Astrocyte (in vitro differentiated cells and primary cell): ENCODE measurements at regions not wholly inside any gene's neighbourhood (a gene's known extent, or its start where the extent isn't known, plus 50 kb on each side); places are given as distances from the start of the nearest gene placed in this dataset.

Source experiments
- DNase-seq: peaks from one replicate; pipeline ENCODE4 v3.0.0-alpha.2; 2010; ENCODE audit warnings: low read depth
- FAIRE-seq: peaks from 2 replicates; lab custom pipeline; 2011; peaks lifted over from hg19 to GRCh38; lab: Jason Lieb, UNC
- H2AFZ ChIP-seq: 2 replicates; pipeline ENCODE4 v1.6.0; 2012; ENCODE audit warnings: low read depth, low read length, inconsistent platforms
- H3K27ac ChIP-seq: 2 replicates; pipeline ENCODE4 v1.5.1; 2011; ENCODE audit warnings: low read depth, low read length, inconsistent platforms
- H3K27me3 ChIP-seq: 2 replicates; pipeline ENCODE4 v1.6.0; 2011; ENCODE audit warnings: low read length, inconsistent platforms; ENCODE audit not compliant: insufficient read depth
- H3K36me3 ChIP-seq: 2 replicates; pipeline ENCODE4 v1.5.1; 2011; ENCODE audit warnings: low read length, inconsistent platforms; ENCODE audit not compliant: insufficient read depth
- H3K4me1 ChIP-seq: 2 replicates; pipeline ENCODE4 v1.5.1; 2011; ENCODE audit warnings: low read length, inconsistent platforms; ENCODE audit not compliant: insufficient read depth
- H3K4me2 ChIP-seq: 2 replicates; pipeline ENCODE4 v1.6.0; 2012; ENCODE audit warnings: low read length, inconsistent platforms
- H3K4me3 ChIP-seq: 2 replicates; pipeline ENCODE4 v1.5.1; 2011; ENCODE audit warnings: low read depth, mild to moderate bottlenecking, low read length, inconsistent platforms; ENCODE audit not compliant: insufficient read depth
- H3K79me2 ChIP-seq: 2 replicates; pipeline ENCODE4 v1.6.0; 2012; ENCODE audit warnings: mild to moderate bottlenecking, low read length, inconsistent platforms; ENCODE audit not compliant: insufficient read depth
- H3K9ac ChIP-seq: 2 replicates; pipeline ENCODE4 v1.6.0; 2012; ENCODE audit warnings: mild to moderate bottlenecking, low read length, inconsistent platforms
- H3K9me3 ChIP-seq: 2 replicates; pipeline ENCODE4 v1.5.1; 2012; ENCODE audit warnings: low read depth, mild to moderate bottlenecking, low read length, inconsistent platforms; ENCODE audit not compliant: insufficient read depth
- H4K20me1 ChIP-seq: 2 replicates; pipeline ENCODE4 v1.6.0; 2012; ENCODE audit warnings: low read length, inconsistent platforms; ENCODE audit not compliant: insufficient read depth
- H3K27ac Mint-ChIP-seq: one replicate; pipeline ENCODE4 v1.8.0; 2021; ENCODE audit warnings: mild to moderate bottlenecking, mixed read lengths; ENCODE audit not compliant: unreplicated experiment
- H3K27me3 Mint-ChIP-seq: one replicate; pipeline ENCODE4 v1.8.0; 2021; ENCODE audit warnings: low read depth, mixed read lengths; ENCODE audit not compliant: unreplicated experiment
- H3K36me3 Mint-ChIP-seq: one replicate; pipeline ENCODE4 v1.8.0; 2021; ENCODE audit warnings: low read depth, mixed read lengths; ENCODE audit not compliant: unreplicated experiment
- H3K4me1 Mint-ChIP-seq: one replicate; pipeline ENCODE4 v1.8.0; 2021; ENCODE audit warnings: low read depth, mixed read lengths; ENCODE audit not compliant: unreplicated experiment
- H3K4me3 Mint-ChIP-seq: one replicate; pipeline ENCODE4 v1.8.0; 2021; ENCODE audit warnings: mild to moderate bottlenecking, moderate library complexity, mixed read lengths; ENCODE audit not compliant: unreplicated experiment
- H3K9me3 Mint-ChIP-seq: one replicate; pipeline ENCODE4 v1.8.0; 2021; ENCODE audit warnings: mild to moderate bottlenecking, mixed read lengths; ENCODE audit not compliant: unreplicated experiment
- EZH2 ChIP-seq: IDR thresholded peaks from 2 replicates; pipeline ENCODE4 v1.6.1; 2012; ENCODE audit warnings: mild to moderate bottlenecking, low read length, inconsistent platforms; ENCODE audit not compliant: insufficient read depth
- TF ChIP-seq, protein P1 (sequence below): IDR thresholded peaks from 2 replicates; pipeline ENCODE4 v1.5.1; 2011; ENCODE audit warnings: low read depth, mild to moderate bottlenecking, inconsistent platforms, low read length, moderate library complexity; ENCODE audit not compliant: insufficient read depth

DNA sequence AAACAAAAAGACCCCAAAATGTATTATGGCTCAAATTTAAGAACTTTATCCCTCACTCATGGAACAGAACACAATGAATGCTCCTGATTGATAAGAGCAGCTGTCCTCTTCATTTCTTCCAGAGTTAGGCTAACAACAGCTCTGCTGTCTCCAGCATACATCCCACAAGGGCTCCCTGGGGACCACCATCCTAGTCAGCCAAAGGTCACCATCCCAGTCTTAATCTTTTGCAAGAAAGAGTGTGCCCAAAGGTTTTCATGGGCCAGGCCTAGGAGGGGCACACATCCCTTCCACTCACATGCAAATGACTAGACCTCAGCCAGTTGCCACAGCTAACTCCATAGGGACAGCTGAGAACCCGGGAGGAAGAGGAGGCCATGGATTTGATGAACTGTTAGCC lies 555.3 kb downstream of the BUD13 start:
- no peak for DNase-seq
- Histone ChIP-seq H3K36me3 (no peaks in the 10 kb centered on the region), H3K4me3 (no peak overlapping the region), H3K27ac (no peak overlapping the region), H2AFZ (no peak overlapping the region), H3K4me1 (no peaks in the 10 kb centered on the region), H3K79me2 (no peaks in the 10 kb centered on the region), H3K27me3 (peaks cover 5% of the 10 kb centered on the region), H3K9ac (no peak overlapping the region), H4K20me1 (no peaks in the 10 kb centered on the region), H3K9me3 (peaks cover 3% of the 10 kb centered on the region), H3K4me2 (no peak overlapping the region)
- Mint-ChIP-seq H3K4me1 (peaks cover 7% of the 10 kb centered on the region), H3K9me3 (peaks cover 13% of the 10 kb centered on the region), H3K36me3 (peaks cover 2% of the 10 kb centered on the region), H3K4me3 (no peak overlapping the region), H3K27me3 (peaks cover 20% of the 10 kb centered on the region), H3K27ac (no peak overlapping the region)
- TF ChIP-seq, protein P1, sequence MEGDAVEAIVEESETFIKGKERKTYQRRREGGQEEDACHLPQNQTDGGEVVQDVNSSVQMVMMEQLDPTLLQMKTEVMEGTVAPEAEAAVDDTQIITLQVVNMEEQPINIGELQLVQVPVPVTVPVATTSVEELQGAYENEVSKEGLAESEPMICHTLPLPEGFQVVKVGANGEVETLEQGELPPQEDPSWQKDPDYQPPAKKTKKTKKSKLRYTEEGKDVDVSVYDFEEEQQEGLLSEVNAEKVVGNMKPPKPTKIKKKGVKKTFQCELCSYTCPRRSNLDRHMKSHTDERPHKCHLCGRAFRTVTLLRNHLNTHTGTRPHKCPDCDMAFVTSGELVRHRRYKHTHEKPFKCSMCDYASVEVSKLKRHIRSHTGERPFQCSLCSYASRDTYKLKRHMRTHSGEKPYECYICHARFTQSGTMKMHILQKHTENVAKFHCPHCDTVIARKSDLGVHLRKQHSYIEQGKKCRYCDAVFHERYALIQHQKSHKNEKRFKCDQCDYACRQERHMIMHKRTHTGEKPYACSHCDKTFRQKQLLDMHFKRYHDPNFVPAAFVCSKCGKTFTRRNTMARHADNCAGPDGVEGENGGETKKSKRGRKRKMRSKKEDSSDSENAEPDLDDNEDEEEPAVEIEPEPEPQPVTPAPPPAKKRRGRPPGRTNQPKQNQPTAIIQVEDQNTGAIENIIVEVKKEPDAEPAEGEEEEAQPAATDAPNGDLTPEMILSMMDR = no peak
- TF ChIP-seq EZH2 = no peak
- no peak for FAIRE-seq

DNA sequence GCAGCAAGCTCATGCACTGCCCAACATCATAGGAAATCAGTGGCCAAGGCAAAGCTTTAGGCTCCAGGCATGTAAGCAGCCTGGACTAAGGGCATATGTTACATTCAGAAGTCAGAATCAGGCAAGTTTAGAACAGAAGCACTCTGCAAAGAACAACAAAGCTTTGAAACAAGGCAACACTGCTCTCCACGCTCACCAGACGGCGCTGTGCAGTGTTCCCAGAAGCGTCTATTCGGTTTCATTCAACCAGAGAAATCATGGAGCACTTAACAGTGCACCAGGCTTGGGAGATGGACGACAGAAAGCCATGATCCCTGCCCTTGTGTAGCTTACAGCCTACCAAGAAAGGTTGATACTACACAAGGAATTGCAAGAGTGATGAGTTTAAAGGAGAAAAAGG lies 555.8 kb downstream of the BUD13 start:
- H2AFZ ChIP-seq = no peak overlapping the region
- DNase-seq (no peak), FAIRE-seq (no peak)
- peaks cover 7% of the 10 kb centered on the region for H3K4me1 Mint-ChIP-seq
- H3K4me2 ChIP-seq = no peak overlapping the region
- peaks cover 17% of the 10 kb centered on the region for H3K27me3 Mint-ChIP-seq
- peaks cover 3% of the 10 kb centered on the region for H3K9me3 ChIP-seq
- no peak for TF ChIP-seq EZH2
- TF ChIP-seq, protein P1 = peak; percentile 62
- no peak overlapping the region for H3K9ac ChIP-seq
- H3K4me1 ChIP-seq = no peaks in the 10 kb centered on the region
- no peak overlapping the region for H3K27ac ChIP-seq
- no peaks in the 10 kb centered on the region for H3K36me3 ChIP-seq
- no peaks in the 10 kb centered on the region for H3K79me2 ChIP-seq
- peaks cover 5% of the 10 kb centered on the region for H3K27me3 ChIP-seq
- peaks cover 2% of the 10 kb centered on the region for H3K36me3 Mint-ChIP-seq
- no peak overlapping the region for H3K27ac Mint-ChIP-seq
- no peak overlapping the region for H3K4me3 Mint-ChIP-seq
- peaks cover 13% of the 10 kb centered on the region for H3K9me3 Mint-ChIP-seq
- no peak overlapping the region for H3K4me3 ChIP-seq
- H4K20me1 ChIP-seq = no peaks in the 10 kb centered on the region

- Histone ChIP-seq H3K4me1 (no peaks in the 10 kb centered on the region), H3K27ac (no peak overlapping the region), H3K27me3 (peaks cover 5% of the 10 kb centered on the region), H3K9ac (no peak overlapping the region), H3K4me3 (no peak overlapping the region), H2AFZ (no peak overlapping the region), H3K4me2 (no peak overlapping the region), H3K9me3 (peaks cover 3% of the 10 kb centered on the region), H3K79me2 (no peaks in the 10 kb centered on the region), H4K20me1 (no peaks in the 10 kb centered on the region), H3K36me3 (no peaks in the 10 kb centered on the region)
- FAIRE-seq = no peak
- Mint-ChIP-seq H3K36me3 (peaks cover 2% of the 10 kb centered on the region), H3K9me3 (peaks cover 13% of the 10 kb centered on the region), H3K27ac (no peak overlapping the region), H3K4me1 (peaks cover 1% of the 10 kb centered on the region), H3K27me3 (peaks cover 28% of the 10 kb centered on the region), H3K4me3 (no peak overlapping the region)
- no peak for DNase-seq
- TF ChIP-seq, protein P1 = peak; percentile 14
- TF ChIP-seq EZH2 = no peak
Measured at GRCh38 chr11:116215471-116216113, 557.2 kb downstream of the BUD13 start.
